ENCODE measurements at regions not wholly inside any gene's neighbourhood (a gene's known extent, or its start where the extent isn't known, plus 50 kb on each side); places are given as distances from the start of the nearest gene placed in this dataset.

- no peak overlapping the region for H2BK120ac ChIP-seq (ENCODE audit: low read depth, low read length, poor library complexity, severe bottlenecking)
- H4K8ac ChIP-seq (replicated peaks; ENCODE audit: insufficient read length, low read depth, low read length) = no peak overlapping the region
- H4K91ac ChIP-seq (ENCODE audit: insufficient read length, low read depth, low read length) = no peak overlapping the region
- H3K27ac Mint-ChIP-seq = no peak overlapping the region
- no peak overlapping the region for H2AFZ ChIP-seq (ENCODE audit: low read length)
- H3K4me2 ChIP-seq (ENCODE audit: insufficient read depth, insufficient read length, low read length) = no peak overlapping the region
- H4K5ac ChIP-seq (ENCODE audit: insufficient read length, low read depth, low read length) = no peak overlapping the region
- H4K20me1 ChIP-seq (ENCODE audit: control insufficient read depth, insufficient read depth, insufficient read length) = no peaks in the 10 kb centered on the region
- H2BK15ac ChIP-seq (ENCODE audit: low read depth, low read length) = no peak overlapping the region
- no peaks in the 10 kb centered on the region for H3K79me1 ChIP-seq (ENCODE audit: insufficient read depth, low read depth, low read length, poor library complexity, severe bottlenecking)
- no peak for TF ChIP-seq CTCF (conservative IDR thresholded peaks at IDR 0.05)
- H3K4me1 ChIP-seq (ENCODE audit: insufficient read depth, low read length) = no peaks in the 10 kb centered on the region
- H3K56ac ChIP-seq (ENCODE audit: insufficient read length, low read depth, low read length) = no peak overlapping the region
- H2BK5ac ChIP-seq (ENCODE audit: insufficient read length, low read length) = no peak overlapping the region
- H3K9me3 Mint-ChIP-seq = no peaks in the 10 kb centered on the region
- H3K27me3 Mint-ChIP-seq (ENCODE audit: low read depth) = no peaks in the 10 kb centered on the region; the same call in 1 of the 2 replicates
- no peaks in the 10 kb centered on the region for H3K4me1 Mint-ChIP-seq
- H3K23ac ChIP-seq (ENCODE audit: insufficient read length, low read depth, low read length) = no peak overlapping the region
- H3K9me3 ChIP-seq (ENCODE audit: control insufficient read depth, low read depth, low read length) = no peaks in the 10 kb centered on the region
- no CpG with 5 or more reads among the region's 1 CpG for WGBS (ENCODE audit: extremely low coverage, insufficient read length, low lambda C conversion rate)
- H3T11ph ChIP-seq (ENCODE audit: low read length) = no peak overlapping the region
- H3K4ac ChIP-seq (ENCODE audit: low read depth, low read length) = no peak overlapping the region
- H2BK12ac ChIP-seq (ENCODE audit: insufficient read length, low read depth, low read length) = no peak overlapping the region
- H2BK20ac ChIP-seq (ENCODE audit: low read depth, low read length, poor library complexity, severe bottlenecking) = no peak overlapping the region
- no peak overlapping the region for H3K14ac ChIP-seq (ENCODE audit: insufficient read depth, low read length)
- no peaks in the 10 kb centered on the region for H3K23me2 ChIP-seq (ENCODE audit: insufficient read length, low read depth, low read length, poor library complexity, severe bottlenecking)
- H2AK5ac ChIP-seq (ENCODE audit: insufficient read length, low read length) = no peak overlapping the region
- DNase-seq = no peak
- H3K9ac ChIP-seq (ENCODE audit: extremely low read depth, insufficient read length, low read length) = no peak overlapping the region
- H3K27me3 ChIP-seq (ENCODE audit: insufficient read depth, low read length) = no peaks in the 10 kb centered on the region
- H3K4me3 Mint-ChIP-seq = no peak overlapping the region
- no peaks in the 10 kb centered on the region for H3K36me3 Mint-ChIP-seq (ENCODE audit: insufficient read depth in 1 of 3, low read depth in 3 of 3)
- H3K27ac ChIP-seq (ENCODE audit: insufficient read length, low read depth, low read length) = no peak overlapping the region
- H3K79me2 ChIP-seq (ENCODE audit: insufficient read depth, low read length) = no peaks in the 10 kb centered on the region
- no peak overlapping the region for H3K18ac ChIP-seq (ENCODE audit: insufficient read length, low read depth, low read length)
Observed at GRCh38 chr9:29668732-29669131, 2095.5 kb upstream of the C9orf72 start.

Measured in H9 (cell line).